COR-L47 (cell line): ENCODE measurements at regions not wholly inside any gene's neighbourhood (a gene's known extent, or its start where the extent isn't known, plus 50 kb on each side); places are given as distances from the start of the nearest gene placed in this dataset.
"Not testable (repeated sequence)": the region's sequence is repeated elsewhere in the genome, so short reads cannot be mapped to it uniquely, and the experiment has no call there.

Experiments used
- DNase-seq: peaks from one replicate; lab custom pipeline; 2025; lab: John Stamatoyannopoulos, UW

DNA sequence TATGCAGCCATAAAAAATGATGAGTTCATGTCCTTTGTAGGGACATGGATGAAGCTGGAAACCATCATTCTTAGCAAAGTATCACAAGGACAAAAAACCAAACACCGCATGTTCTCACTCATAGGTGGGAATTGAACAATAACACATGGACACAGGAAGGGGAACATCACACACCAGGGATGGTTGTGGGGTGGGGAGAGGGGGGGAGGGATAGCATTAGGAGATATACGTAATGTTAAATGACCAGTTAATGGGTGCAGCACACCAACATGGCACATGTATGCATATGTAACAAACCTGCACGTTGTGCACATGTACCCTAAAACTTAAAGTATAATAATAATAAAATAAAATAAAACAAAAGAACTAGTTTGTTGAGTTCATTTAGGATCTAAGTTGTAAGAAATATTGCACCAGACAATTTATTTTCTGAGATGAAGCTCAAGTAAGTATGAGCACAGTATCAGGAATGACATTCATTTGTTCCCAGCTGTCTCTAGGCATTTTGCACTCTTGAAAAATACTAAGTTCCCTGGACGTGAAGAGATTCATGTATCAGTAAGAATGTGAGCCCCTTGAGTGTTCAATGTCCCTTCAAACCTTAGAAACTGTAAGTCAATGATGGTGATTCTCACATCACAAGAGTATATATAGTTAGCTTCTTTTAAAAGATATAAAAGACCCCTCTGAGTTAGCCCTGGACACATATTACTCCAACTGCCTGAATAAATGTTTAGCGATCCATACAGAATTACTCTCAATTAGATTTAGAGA lies 1519.3 kb upstream of the TPTE start:
- DNase-seq, result not testable (repeated sequence)

DNA sequence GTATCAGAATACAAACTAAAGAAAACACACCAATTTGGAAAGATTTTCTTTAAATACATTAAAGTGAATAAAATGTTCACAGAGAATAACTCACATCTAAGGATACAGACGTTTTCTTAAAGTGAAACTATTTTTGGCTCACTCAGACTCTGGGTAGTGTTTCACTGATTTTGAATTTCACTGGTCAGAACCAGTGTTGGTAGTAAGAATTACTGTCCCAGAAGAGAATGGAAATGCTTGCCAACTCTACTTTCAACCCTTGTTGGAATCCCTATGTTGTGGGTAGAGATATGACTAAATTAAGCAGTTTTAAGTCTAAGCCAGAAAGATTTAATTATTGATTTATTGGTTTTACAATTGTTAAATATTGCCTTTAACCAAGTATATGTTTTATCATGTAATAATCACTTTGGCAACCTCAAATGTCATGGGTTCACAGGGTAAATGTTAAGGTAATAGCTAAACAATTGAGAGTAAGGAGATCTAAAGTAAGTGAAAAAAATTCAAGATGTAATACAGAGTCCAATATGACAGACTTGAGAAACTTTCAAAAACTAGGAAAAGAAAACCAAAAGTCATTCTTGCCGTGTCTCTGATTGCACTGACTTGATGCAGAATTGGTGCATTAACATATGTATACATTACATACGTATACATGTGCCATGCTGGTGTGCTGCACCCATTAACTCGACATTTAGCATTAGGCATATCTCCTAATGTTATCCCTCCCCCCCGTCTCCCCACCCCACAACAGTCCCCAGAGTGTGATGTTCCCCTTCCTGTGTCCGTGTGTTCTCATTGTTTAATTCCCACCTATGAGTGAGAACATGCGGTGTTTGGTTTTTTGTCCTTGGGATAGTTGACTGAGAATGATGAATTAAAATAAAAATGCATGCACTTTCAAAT lies 1517.2 kb upstream of the TPTE start:
- not testable (repeated sequence) for DNase-seq

DNA sequence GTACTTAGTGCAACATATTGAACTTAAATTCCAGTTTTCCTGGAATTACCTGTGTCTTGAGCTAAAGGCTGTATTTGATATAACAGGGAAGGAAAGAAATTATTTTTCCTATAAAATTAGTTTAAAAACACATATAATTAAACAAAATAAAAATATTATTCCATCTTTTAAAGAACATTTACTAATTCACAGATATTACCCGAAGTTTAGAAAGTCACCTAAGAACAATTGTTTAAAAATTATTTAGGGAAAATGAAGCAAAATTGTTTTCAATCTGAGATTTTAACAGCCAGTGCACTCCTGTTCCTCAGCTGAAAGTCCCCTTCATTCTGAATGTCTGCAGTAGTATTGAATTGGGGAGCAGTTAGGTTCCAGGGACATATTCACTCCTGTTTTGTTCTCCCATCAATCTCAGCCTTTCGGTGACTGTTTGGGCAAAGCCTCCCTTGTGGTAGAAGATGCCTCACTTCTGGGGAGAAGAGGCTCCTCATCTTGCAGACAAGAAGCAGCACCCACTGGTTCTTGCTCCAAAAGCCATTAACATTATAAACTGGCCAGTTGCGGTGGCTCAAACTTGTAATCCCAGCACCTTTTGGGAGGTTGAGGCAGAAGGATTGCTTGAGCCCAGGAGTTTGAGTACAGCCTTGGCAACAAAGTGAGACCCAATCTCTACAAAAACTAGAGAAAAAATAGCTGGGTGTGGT lies 1516.4 kb upstream of the TPTE start:
- not testable (repeated sequence) for DNase-seq

DNA sequence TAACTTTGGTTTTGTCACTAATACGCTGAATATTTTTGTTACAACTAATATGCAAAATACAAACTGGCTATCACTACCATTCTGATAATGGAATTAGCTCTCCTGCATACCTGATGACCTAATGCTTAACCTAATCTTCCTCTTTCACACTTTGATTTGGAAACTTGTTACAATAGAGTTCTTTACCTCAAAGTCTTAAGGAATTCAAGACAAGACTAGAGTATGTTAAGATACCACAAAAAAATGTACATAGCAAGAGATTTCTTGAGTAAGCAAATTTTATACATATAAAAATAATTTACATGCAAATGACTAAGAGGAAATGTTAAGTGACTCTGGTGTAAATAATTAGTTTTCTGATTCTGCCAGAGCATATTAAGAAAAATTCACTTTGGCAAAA lies 1515.7 kb upstream of the TPTE start:
- DNase-seq, result not testable (repeated sequence)

DNA sequence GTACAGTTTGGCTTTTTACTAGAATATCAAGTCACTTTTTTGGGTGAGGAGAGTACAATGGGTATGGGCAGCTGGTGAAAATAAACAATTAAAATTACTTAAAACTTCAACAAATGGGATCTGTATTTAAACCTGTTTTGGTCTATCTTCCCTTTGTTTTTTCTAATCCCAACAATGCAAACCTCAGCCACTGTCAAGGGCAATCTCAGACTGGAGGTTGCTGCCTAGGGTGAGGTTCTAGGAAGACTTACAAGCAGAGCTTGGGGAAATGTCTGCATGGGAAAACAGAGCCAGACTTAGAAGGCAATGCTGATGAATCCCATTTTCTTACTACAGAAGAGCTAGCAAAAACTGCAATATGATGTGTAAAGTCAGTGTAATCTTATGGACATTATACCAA lies 1515.3 kb upstream of the TPTE start:
- not testable (repeated sequence) for DNase-seq

GRCh38 chr21:9006553-9007323 lies 1514.6 kb upstream of the TPTE start:
- DNase-seq, result not testable (repeated sequence)

DNA sequence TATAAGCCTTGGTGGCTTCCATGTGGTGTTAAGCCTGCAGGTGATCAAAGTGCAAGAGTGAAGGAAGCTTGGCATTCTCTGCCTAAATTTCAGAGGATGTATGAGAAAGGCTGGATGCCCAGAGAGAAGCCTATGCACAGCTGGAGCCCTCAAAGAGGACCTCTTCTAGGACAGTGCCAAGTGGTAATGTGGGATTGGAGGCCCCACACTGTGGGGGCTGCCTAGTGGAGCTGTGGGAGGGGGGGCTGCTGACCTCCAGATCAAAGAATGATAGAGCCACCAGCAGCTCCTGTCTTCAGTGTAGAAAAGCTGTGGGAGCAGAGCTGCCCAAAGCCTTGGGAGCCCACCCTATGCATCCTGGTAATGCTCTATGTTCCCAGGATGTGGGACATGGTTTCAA lies 1512.7 kb upstream of the TPTE start:
- DNase-seq, result no peak

- not testable (repeated sequence) for DNase-seq
Observed at GRCh38 chr21:9009267-9010016, 1511.9 kb upstream of the TPTE start.

- DNase-seq, result not testable (repeated sequence)
Observed at GRCh38 chr21:9010121-9010795, 1511.1 kb upstream of the TPTE start.

DNA sequence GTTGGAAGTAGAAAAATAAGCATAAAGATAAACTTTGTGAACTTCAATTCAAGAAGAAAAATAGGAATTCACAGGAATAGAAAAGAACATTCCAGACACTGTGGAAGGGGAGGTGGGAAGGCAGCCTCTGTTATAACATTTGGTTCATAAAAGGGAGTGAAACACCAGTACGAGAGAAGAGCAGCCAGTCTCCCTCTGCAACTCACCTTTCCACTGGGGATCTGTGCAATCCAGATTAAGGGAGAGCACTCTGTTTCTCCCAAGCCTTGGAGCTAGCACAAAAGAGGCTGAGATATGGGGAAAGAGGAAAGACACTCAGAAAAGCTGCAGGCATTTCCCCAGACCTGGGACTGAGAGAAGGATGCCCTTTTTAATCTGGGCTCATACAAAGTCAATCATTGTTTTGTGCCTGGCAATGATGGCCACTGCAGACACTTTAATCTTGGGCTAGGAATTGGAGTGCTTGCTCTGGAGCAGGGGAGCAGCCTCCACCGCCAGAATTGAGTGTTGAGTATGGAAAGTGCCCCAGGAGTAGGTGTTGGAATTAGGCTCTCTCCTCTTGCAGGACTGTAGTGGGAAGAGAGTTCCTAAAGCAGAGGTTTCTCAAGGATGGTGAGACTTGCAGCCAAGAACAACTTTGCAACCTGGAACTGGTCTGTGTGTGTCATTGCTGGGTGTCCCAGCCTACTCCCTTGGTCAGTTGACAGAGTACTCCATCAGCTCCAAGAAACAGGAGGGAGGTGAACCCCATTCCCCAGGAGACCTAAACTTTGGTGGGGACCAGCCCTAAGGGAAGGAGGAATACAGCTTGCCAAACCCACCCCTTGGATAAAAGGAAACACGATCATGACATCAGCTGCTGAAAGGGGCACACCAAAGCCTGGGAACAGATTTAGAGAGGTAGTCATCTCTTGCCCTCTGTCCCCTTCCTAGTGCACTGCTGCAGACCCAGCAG lies 1510.2 kb upstream of the TPTE start:
- DNase-seq, result not testable (repeated sequence)

GRCh38 chr21:9011916-9012315 lies 1509.5 kb upstream of the TPTE start:
- DNase-seq, result not testable (repeated sequence)

- DNase-seq, result not testable (repeated sequence)
Observed at GRCh38 chr21:9013502-9014242, 1507.7 kb upstream of the TPTE start.

GRCh38 chr21:9014243-9014734 lies 1507.1 kb upstream of the TPTE start:
- DNase-seq, result not testable (repeated sequence)

GRCh38 chr21:9015483-9016197 lies 1505.7 kb upstream of the TPTE start:
- not testable (repeated sequence) for DNase-seq

DNA sequence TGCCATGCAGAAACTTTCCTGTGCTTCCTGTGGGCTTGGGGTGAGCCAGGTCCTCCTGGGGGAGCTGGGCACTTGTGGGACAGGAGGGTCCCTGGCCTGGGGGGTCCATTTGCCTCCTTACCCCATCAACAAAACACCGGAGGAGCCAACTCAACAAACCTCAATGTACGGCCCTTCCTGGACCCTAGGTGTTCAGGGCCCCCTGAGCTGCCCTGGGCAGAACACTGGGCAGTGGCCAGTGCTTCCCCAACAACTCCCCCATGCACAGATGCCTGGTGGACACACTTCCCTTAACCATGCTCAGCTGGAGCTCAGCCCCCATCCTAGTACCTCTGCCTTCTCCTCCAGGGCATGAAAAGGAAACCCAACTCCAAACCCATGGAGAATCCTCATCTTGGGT lies 1504.2 kb upstream of the TPTE start:
- DNase-seq, result not testable (repeated sequence)

- DNase-seq, result not testable (repeated sequence)
Observed at GRCh38 chr21:9018731-9019253, 1502.6 kb upstream of the TPTE start.
